Neural crest cell (in vitro differentiated cells): ENCODE measurements at regions not wholly inside any gene's neighbourhood (a gene's known extent, or its start where the extent isn't known, plus 50 kb on each side); places are given as distances from the start of the nearest gene placed in this dataset.

Experiments used
- DNase-seq: peaks from one replicate; pipeline ENCODE4 v3.0.0; 2021; ENCODE audit warnings: low read depth, mixed read lengths, low spot score
- H3K27ac Mint-ChIP-seq: one replicate; pipeline ENCODE4 v1.8.0; 2021; ENCODE audit warnings: mild to moderate bottlenecking, mixed read lengths; ENCODE audit not compliant: unreplicated experiment
- H3K27me3 Mint-ChIP-seq: 2 replicates; pipeline ENCODE4 v1.8.0; 2021; ENCODE audit warnings: low read depth, mild to moderate bottlenecking, mixed read lengths
- H3K36me3 Mint-ChIP-seq: 2 replicates; pipeline ENCODE4 v1.8.0; 2021; ENCODE audit warnings: low read depth, mild to moderate bottlenecking, mixed read lengths
- H3K4me1 Mint-ChIP-seq: 2 replicates; pipeline ENCODE4 v1.8.0; 2021; ENCODE audit warnings: mixed read lengths
- H3K4me3 Mint-ChIP-seq: one replicate; pipeline ENCODE4 v1.8.0; 2021; ENCODE audit warnings: mild to moderate bottlenecking, mixed read lengths
- H3K9me3 Mint-ChIP-seq: 2 replicates; pipeline ENCODE4 v1.8.0; 2021; ENCODE audit warnings: mixed read lengths
- TF ChIP-seq, protein P1 (sequence below): fragments of 200-600 bp; sonication (generic); conservative IDR thresholded peaks from 2 replicates; pipeline ENCODE4 v1.5.0; 2021; ENCODE audit warnings: antibody characterized with exemption, mild to moderate bottlenecking

DNA sequence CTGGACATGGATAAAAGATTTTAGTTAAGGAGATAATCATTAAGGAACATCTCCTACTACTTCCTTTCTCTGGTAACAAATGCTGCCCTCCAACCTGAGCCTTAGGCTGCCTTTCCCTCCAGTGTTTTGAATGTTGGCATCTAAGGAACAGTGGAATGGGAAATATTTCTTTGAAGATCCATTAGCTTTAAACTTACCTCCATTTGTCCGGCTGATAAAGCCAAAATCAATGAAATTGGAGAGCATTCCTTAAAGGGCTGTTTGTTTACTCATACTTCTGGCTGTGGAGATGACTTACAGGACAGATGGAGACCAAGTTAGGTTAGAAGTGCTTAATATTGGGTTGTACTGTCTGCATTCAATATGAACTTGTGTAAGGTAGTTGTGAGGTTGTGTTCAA is 439.1 kb downstream of the PLA2G4A start:
- DNase-seq, result no peak
- peaks cover 8% of the 10 kb centered on the region for H3K4me1 Mint-ChIP-seq
- no peak overlapping the region for H3K27ac Mint-ChIP-seq
- H3K27me3 Mint-ChIP-seq, result no peaks in the 10 kb centered on the region
- TF ChIP-seq, protein P1, sequence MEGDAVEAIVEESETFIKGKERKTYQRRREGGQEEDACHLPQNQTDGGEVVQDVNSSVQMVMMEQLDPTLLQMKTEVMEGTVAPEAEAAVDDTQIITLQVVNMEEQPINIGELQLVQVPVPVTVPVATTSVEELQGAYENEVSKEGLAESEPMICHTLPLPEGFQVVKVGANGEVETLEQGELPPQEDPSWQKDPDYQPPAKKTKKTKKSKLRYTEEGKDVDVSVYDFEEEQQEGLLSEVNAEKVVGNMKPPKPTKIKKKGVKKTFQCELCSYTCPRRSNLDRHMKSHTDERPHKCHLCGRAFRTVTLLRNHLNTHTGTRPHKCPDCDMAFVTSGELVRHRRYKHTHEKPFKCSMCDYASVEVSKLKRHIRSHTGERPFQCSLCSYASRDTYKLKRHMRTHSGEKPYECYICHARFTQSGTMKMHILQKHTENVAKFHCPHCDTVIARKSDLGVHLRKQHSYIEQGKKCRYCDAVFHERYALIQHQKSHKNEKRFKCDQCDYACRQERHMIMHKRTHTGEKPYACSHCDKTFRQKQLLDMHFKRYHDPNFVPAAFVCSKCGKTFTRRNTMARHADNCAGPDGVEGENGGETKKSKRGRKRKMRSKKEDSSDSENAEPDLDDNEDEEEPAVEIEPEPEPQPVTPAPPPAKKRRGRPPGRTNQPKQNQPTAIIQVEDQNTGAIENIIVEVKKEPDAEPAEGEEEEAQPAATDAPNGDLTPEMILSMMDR, result no peak
- H3K9me3 Mint-ChIP-seq, result no peaks in the 10 kb centered on the region
- H3K36me3 Mint-ChIP-seq, result no peaks in the 10 kb centered on the region
- no peak overlapping the region for H3K4me3 Mint-ChIP-seq

DNA sequence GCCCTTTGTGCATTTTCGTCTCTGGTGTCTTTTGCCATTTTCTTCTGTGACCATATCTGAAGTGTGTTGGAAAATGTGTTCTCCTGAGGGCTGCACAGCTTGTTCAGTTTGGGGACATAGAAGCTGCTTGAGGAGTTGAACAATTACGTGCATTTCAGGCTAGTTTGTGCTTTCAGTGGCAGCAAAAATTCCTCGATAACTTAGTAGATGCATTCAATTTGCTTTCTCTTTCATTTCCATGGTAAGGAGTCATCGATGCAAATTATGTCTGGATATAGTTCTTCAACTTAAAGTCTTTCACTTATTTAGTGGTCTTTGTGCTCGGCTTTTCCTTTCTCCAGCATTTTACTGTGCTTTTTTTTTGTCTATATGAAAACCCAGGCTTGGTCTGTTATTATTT is 441.5 kb downstream of the PLA2G4A start:
- H3K36me3 Mint-ChIP-seq, result no peaks in the 10 kb centered on the region
- TF ChIP-seq, protein P1, result no peak
- DNase-seq, result no peak
- no peaks in the 10 kb centered on the region for H3K27me3 Mint-ChIP-seq
- H3K4me3 Mint-ChIP-seq, result no peak overlapping the region
- H3K4me1 Mint-ChIP-seq, result peaks cover 4% of the 10 kb centered on the region
- H3K27ac Mint-ChIP-seq, result no peak overlapping the region
- no peaks in the 10 kb centered on the region for H3K9me3 Mint-ChIP-seq

DNA sequence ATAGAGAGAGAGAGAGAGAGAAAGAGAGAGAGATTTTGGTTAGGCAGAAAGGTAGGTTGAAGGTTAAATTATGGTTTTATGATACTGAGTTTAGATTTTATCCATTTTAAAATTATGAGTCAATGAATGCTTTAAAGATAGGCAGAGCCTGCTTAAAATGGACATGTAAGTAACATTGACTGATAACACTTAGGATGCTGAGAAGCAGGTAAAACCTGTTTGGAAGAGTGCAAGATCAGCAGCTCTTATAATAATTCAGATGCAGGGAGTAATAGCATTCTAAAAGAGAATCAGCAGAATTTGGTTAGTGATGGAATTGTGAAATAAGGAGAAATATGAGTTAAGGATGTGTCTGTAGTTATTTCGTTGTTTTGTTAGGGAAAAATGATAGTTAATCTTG is 446.6 kb downstream of the PLA2G4A start:
- H3K27ac Mint-ChIP-seq, result no peak overlapping the region

DNA sequence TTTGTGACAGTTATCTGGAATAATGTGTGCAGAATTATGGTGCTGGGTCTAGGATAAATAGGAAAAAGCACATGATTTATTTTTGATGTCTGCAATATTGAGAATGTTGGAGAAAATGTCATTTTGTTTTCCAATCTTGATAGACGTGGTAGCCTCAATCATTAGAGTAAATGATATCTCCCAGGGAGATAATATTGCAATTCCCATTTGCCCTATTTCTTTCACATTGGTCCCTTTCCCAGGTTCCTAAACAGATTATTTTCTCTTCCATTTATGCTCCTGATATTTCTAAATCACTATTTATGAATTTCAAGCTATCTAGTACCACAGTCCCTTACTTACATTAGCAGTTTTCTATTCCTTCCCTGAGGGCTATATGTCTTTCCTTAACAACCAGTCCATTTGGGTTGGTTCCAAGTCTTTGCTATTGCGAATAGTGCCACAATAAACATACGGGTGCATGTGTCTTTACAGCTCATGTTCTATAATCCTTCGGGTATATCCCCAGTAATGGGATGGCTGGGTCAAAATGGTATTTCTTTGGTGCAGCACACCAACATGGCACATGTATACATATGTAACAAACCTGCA is 447.3 kb downstream of the PLA2G4A start:
- no peaks in the 10 kb centered on the region for H3K4me1 Mint-ChIP-seq

More for the DNA sequence above, 446.6 kb downstream of the PLA2G4A start:
- TF ChIP-seq, protein P1, result no peak
- no peaks in the 10 kb centered on the region for H3K9me3 Mint-ChIP-seq
- H3K27me3 Mint-ChIP-seq, result no peaks in the 10 kb centered on the region
- no peak overlapping the region for H3K4me3 Mint-ChIP-seq
- no peaks in the 10 kb centered on the region for H3K36me3 Mint-ChIP-seq
- no peak for DNase-seq
- H3K4me1 Mint-ChIP-seq, result no peaks in the 10 kb centered on the region

DNA sequence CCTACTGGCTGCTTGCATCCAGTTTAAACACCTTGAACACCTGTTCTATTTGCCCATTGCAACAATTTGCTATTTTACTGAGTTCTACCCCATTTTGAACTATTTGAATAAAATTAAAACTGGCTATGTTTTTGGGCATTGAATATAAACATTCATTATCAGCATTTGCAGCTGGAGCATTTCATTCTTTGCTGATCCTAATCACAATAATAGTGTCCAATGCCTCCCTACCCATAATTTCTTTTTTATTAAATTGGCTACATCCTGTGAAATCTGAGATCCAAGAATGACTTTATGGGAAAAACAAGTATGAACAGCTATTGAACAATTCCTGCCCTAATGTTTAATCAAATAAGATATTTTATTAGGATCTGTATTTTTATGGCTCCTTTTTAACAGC is 447.9 kb downstream of the PLA2G4A start:
- TF ChIP-seq, protein P1, result no peak
- no peak overlapping the region for H3K27ac Mint-ChIP-seq
- H3K4me3 Mint-ChIP-seq, result no peak overlapping the region
- DNase-seq, result no peak
- no peaks in the 10 kb centered on the region for H3K36me3 Mint-ChIP-seq
- no peaks in the 10 kb centered on the region for H3K27me3 Mint-ChIP-seq
- H3K9me3 Mint-ChIP-seq, result no peaks in the 10 kb centered on the region
- H3K4me1 Mint-ChIP-seq, result no peaks in the 10 kb centered on the region

More for the DNA sequence above, 447.3 kb downstream of the PLA2G4A start:
- TF ChIP-seq, protein P1, result no peak
- Mint-ChIP-seq H3K27me3 (no peaks in the 10 kb centered on the region), H3K36me3 (no peaks in the 10 kb centered on the region), H3K9me3 (no peaks in the 10 kb centered on the region), H3K27ac (no peak overlapping the region), H3K4me3 (no peak overlapping the region)
- DNase-seq, result no peak
